Activated CD4-positive, CD25-positive, alpha-beta regulatory T cell treated with anti-CD3 and anti-CD28 coated beads, Interleukin-2, amount 50 U/mL, for 24 hours (primary cell): ENCODE measurements at regions not wholly inside any gene's neighbourhood (a gene's known extent, or its start where the extent isn't known, plus 50 kb on each side); places are given as distances from the start of the nearest gene placed in this dataset.

ENCODE experiments used
- ATAC-seq, 2 donors: fragments of 150-1000 bp; cut with Tn5 transposase; one replicate each; pipeline ENCODE4 v1.10.0; 2021; ENCODE audit warnings: mild to moderate bottlenecking in 1 of 2, moderate library complexity in 1 of 2

- ATAC-seq, result no peak
Measured at GRCh38 chr11:29029452-29029851, 921.3 kb downstream of the METTL15 start.

- ATAC-seq, result no peak
Measured at GRCh38 chr11:29027436-29027835, 919.2 kb downstream of the METTL15 start.

DNA sequence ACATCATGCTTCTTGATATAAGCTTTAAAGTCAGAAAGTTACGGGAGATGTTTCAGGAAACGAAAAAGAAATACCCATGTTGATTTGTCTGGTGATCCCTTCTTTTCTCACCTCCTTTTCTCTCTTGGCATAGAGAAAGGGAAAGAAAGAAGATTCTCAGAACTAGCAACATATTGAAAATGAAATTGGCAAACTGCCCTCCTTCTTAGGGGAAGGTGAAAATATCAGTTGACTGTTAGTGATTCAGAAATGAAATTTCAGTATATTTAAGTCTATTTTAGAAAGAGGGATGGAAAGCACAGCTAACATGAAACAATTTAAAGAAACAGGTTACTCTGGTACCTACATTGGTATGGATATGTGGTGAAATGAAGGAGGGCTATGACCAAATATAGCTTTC lies 918.1 kb downstream of the METTL15 start:
- no peak for ATAC-seq

DNA sequence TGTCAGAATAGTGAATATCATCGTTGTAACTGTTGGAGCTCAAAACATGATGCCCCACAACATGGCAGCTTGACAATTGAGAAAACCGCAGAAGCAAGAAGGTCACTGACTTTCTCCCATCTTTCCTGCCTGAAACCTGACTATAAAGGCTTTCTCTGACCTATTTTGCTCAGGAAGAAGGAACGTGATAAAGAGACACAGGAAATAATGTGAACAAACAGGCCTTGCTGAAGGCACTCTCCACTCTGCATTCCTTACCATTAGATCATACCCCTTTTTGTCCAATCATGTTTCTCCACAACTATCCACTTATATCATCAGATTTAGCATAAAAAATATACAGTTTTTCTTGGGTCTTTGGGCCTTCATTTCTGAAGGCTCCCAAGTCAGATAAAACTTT lies 916.8 kb downstream of the METTL15 start:
- ATAC-seq, result no peak

DNA sequence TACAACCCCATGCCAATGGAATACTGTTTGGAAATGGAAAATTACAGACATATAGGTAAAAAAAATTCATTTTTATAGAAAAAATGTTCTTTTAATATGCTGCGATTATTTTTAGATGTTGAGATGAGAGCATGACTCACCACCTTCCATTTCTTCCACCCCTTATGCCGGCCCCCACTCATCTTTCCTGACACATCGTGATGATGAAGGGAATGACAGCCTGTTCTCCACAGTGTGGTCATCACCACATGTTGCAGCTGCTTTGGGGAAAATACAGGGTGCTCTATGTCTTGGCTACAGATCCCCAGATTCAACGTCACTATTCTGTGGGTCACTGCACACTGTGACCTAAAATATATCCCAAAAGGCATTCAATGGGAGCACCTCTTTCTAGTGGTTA lies 916.2 kb downstream of the METTL15 start:
- ATAC-seq, result no peak

DNA sequence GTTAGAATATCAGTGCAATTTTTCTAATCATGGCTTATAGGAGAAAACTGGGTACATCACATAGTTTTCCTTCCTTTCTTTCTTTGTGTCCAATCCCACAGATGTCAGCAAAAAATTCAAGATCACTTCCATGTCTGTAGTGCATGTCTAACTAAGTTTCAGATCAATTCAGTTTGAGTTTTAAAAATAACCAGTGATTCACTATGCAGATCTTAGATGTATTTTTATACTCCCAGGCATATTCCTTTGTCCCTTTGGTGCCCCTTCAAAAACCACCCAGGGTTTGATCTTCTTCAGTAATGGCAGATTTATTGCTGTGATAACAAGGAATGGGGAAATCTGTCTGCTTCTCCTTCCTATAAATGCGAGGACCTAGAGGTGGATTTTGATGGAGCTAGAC lies 915.6 kb downstream of the METTL15 start:
- no peak for ATAC-seq

DNA sequence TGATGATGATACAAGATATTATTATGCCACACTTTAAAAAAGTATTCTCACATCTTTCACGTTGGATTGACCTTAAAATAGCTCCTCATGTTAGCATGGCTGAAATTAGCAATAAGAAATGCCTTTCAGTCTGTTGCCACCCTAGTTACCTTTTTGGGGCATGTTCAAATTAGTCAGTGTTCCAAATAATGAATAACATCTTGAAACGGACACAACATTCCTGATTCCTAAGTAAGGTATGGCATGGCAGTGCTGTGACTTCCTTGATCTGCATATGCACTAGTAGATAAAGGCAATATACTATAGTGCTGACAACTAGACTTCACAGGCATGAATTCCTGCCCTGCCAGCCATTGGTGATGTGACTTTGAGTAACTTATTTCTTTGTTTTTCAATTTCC lies 914.5 kb downstream of the METTL15 start:
- ATAC-seq, result no peak

- ATAC-seq, result no peak
Measured at GRCh38 chr11:29019960-29020683, 911.9 kb downstream of the METTL15 start.

- ATAC-seq, result no peak
Measured at GRCh38 chr11:29018631-29019030, 910.4 kb downstream of the METTL15 start.

- ATAC-seq, result no peak
Measured at GRCh38 chr11:29017941-29018340, 909.8 kb downstream of the METTL15 start.

DNA sequence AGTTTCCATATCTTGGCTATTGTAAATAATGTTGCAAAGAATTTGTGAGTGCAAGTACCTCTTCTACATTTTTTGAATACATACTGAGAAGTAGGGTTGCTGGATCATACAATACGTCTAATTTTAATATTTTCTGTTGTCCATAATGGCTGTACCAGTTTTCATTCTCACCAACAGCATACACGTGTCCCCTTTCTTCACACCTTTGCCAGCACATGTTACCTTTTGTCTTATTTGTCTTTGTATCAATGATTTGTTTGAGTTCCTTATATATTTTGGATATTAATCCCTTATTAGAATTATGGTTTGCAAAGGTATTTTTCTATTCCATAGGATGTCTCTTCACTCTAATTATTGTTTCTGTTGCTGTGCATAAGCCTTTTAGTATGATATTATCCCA lies 904.3 kb downstream of the METTL15 start:
- ATAC-seq, result no peak

GRCh38 chr11:29009426-29009825 lies 901.2 kb downstream of the METTL15 start:
- ATAC-seq, result no peak

- ATAC-seq, result no peak
Measured at GRCh38 chr11:29008481-29008880, 900.3 kb downstream of the METTL15 start.

- no peak for ATAC-seq
Measured at GRCh38 chr11:29006668-29007067, 898.5 kb downstream of the METTL15 start.

GRCh38 chr11:29005401-29005980 lies 897.3 kb downstream of the METTL15 start:
- ATAC-seq, result no peak

- ATAC-seq, result no peak
Measured at GRCh38 chr11:29002816-29003215, 894.6 kb downstream of the METTL15 start.

DNA sequence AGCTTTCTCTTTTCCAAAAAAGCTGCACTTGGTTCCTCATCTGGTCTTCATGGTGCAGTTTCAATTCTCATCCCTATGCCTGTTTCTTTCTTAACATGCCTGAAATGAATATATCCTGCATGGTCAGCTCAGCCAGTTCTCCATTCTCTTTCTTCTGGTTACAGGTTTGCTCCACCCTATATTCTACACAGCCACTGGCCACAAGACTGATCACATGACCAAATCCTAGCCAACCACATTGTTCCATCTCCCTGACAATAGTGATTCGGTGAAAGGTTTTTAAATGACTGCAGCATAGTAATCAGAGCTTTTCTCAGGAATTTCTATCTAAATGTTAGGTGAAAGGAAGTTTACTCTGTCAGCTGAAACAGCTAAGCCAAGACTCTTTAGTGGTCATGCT lies 891.4 kb downstream of the METTL15 start:
- no peak for ATAC-seq

DNA sequence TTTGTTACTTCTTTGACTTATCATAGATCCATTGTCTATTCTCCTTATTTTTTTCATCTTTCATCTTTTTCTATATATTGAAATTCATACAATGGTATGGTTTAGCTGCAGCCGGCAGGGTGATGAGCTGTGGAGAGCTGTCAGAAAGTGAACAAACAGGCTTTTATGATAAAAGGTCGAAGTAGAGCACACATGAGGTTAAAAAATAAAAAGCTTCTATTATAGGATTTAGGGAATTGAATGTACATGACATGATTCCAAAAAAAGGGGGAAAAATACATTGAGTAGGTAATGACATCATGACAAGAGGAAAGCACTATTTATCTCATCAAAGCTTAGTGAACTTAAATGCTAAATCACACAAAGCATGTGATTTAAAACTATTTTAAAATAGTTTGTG lies 884.8 kb downstream of the METTL15 start:
- no peak for ATAC-seq

GRCh38 chr11:28984231-28984630 lies 876.0 kb downstream of the METTL15 start:
- ATAC-seq, result no peak

DNA sequence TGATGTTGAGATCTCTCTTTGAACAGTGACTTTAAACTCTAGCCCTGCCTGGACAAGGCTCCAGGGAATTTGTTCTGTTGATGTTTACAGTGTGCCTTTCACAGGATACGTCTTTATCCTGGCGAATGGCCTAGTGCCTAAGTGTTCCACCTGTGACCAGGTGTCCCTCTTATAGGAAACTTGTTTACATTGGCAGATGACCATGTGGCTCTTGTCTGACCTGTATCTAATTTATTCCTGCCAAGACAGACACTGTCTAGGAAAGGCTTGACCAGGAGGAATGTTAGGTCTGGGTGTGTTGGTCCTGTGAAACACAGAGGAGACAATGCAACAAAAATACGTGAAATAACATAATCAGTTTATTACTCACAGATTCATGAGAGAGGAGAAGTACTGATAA lies 875.6 kb downstream of the METTL15 start:
- no peak for ATAC-seq

DNA sequence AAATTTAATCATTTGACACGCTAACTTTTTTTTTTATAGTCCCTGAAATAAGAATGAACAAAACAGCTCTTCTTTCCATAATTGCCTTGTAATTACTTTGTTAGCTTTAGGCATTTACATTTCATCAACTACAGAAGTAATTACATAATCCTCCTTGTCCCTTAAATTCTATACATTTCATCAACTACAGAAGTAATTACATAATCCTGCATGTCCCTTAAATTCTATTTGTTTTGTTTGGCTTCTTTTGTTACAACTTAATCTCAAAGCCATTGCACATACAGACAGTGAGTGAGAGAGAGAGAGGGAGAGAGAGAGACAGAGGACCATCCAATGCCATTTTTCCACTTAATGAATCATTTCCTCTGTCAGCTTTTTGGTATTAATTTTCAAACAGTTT lies 873.2 kb downstream of the METTL15 start:
- ATAC-seq, result no peak

- no peak for ATAC-seq
Measured at GRCh38 chr11:28976801-28977145, 868.6 kb downstream of the METTL15 start.

- no peak for ATAC-seq
Measured at GRCh38 chr11:28976012-28976800, 868.0 kb downstream of the METTL15 start.

DNA sequence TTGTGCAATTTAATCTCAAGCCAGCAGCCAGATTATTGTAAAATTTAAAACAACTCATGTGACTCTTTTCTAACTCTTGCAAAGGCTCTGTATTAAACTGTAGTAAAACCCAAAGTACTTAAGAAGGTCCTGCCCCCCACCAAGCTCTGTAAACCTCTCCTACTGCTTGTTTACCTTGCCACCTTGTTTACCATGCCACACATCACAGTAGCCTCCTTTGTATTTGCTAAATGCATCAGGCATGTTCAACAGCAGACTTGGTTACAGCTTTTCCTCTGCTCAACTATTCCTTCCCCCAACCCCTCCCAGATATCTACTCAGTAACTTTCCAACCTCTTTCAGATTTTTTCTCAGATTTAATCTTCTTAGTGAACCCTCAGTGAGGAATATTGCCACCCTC lies 861.6 kb downstream of the METTL15 start:
- ATAC-seq, result no peak
